Nucleus accumbens (tissue), 56 donors: ENCODE measurements at regions not wholly inside any gene's neighbourhood (a gene's known extent, or its start where the extent isn't known, plus 50 kb on each side); places are given as distances from the start of the nearest gene placed in this dataset.

ENCODE experiments used
- DNase-seq, 56 donors: peaks; one replicate each; lab custom pipeline; 2025; lab: John Stamatoyannopoulos, UW

DNA sequence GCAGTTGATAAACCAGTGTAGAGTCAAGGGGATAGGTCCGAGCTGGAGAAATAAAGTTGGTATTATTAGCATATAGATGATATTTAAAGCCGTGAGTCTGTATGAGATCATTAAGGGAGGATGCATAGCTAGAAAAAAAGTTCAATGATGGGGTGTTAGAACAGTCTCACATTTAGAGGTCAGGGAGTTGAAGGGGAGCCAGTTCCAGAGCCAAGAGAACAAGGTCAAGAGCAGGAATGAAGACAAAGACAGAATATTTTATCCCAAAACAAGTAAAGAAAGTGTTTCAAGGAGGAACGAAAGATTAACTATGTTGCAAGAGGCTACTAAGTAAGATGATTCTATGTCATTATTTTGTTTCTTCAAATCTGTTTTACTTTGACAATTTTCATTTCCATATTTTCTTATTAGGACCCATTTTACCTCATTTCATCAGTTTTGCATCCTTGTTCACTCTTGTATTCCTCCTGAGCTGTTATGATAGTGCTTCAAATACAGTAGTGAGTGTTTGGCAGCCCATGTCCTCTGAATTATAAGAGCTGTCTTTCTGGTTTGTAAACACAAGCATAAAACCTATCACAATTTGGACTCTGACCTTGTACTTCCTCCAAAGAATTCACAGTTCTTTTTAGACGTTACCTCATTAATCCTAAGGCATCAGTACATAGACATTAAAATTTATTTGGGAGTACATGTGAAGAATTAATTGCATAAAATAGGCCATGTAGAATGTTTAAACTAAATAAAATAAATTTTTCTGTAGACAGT lies 695.7 kb upstream of the NECTIN3 start:
- DNase-seq: no peak

DNA sequence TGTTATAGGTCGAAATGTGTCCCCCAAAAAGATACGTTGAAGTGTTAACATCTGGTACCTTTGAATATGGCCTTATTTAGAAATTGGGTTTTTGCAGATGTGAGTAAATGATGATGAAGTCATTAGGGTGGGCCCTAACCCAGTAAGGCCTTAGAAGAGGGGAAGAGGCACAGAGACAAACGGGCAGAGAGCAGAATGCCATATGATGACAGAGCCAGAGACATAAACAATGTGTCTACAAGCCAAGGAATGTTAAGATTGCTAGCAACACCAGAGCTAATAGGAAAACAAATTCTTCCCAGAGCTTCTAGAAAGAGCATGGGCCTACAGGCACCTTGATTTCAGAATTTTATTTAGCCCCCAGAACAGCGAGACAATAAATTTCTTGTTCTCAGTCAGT lies 693.1 kb upstream of the NECTIN3 start:
- no peak for DNase-seq

DNA sequence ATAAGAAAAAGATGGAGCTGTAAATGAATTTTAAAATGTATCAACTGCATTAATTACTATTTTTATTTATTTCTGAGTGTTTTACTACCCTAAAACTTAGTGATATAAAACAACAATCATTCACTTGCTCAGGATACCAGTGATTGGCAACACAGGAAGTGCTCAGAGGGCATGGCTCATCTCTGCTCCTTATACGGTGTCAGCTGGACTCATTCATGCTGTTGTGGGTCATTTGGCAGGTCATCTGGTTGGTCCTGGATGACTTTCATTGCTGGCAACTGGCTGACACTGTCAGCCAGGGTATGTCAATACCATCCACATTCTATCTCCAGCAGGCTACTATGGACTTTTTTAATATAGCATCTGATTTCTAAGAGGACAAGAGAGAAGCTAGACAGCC lies 689.6 kb upstream of the NECTIN3 start:
- DNase-seq: no peak

DNA sequence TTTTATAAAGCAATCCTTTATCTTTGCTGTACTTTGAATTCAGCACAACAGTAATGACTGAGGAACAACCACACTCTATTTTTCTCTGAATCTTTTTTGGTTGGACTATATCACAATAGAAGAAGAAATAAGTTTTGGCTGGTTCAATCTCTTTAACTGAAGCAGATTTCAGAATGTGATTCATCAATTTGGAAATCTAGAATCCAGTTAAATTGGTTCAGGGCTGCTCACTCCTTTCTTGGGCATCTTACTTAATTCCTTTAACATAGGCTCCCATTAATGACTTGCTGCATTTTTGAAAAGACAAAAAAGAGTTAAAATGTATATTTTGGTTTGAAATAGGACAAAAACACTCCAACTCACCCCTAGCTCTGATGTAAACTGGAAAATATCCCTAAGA lies 688.3 kb upstream of the NECTIN3 start:
- no peak for DNase-seq

DNA sequence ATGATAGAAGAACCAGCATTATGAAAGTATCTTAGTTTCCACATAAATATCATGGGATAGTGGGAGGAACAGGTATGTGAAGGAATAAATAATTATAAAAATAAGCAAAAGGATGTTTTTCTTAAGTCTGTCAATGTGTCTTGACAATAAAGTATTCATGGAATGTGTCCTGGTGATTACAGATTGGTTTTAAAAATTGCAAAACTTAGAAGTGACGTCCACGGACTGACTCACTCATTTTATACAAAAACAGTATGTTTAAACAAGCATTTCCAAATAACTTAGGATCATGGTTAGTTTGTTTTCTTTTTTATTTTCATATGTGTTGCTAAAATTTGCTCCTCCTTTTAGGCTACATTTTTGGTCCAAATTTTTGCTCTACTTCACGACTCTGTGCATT lies 687.0 kb upstream of the NECTIN3 start:
- no peak for DNase-seq

DNA sequence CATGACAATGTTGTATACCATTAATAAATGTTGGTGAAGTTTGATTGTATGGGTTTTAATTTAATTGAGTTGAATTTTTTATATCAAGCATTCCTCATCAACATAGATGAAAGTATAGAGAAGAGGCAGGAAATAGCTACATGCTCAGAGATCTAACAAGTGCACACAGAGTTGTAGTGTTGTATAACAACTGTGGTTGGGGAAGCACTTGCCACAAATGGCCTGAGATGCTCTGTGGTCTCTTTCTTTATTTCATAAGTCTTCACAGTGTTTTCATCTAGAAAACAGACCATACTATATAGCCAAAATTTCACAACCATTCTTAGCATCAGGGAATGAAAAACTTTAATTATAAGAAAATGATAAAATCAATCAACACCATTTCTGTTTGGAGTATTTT lies 682.6 kb upstream of the NECTIN3 start:
- no peak for DNase-seq

DNA sequence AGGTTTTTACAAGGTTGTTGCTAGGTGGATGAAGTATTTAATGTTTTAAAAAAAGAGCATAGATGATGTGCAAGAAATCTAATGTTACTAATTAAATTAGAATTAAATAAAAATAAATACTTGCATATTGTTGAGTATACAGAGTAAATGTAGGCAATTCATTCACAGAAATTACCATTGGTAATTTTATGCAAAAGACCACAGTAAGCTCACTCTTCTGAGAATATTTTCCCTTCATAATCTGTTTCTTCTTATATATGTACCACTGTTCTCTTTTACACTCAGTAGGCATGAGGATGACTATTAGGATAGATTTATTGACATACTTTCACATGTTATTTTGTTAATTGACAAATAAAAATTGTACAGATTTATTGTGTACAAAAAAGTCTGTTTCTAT lies 681.2 kb upstream of the NECTIN3 start:
- no peak for DNase-seq

DNA sequence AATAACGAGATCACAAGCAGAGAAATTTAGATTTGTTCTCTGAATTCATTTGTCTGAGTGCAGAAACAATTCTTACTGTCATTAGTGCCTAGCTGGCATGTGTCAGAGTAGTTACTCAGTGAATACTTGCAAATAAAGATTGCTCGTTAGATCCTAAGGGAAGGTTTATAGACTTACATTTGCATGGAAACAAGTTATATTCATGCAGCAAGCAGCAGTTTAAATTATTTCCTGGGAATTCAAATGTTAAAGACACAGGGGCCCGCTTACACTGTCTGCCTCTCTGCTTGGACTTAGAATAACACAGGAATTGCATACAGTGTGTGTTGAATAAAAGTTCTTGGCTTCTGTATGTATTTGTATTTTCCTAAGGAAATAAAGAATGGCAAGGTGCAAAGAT lies 680.6 kb upstream of the NECTIN3 start:
- DNase-seq: no peak

DNA sequence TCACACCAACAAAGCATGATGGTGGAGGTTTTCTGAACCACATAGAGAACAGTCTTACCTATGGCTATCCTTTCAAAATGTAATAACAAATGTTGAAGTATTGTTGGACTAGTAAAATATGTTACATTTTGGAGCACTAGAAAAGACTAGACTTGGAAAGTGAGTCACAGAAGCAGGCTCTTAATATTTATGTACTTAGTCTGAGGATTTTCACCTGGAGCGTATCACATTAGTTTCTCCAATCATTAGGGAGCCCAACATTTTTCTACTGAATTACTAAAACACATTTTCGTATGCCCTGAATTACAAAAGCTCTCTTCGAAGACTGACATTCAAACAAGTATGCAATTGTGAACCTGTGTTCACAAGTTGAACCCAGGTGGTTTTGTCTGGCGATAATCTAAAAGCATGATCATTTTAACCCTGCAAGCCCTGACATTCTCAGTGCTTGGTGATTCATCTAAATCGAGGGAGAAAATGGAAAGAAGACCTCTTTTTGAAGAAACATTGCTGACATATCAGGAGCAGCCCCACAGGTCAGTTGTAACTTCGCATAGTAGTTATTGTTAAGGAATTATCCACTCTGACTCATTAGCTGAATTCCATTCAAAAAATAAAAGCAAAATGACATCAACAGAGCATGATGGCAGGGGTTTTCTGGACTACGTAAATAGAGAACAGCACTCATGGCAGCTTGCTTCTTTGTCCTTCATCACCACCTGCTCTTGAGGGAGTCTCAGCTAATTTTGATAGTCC lies 679.8 kb upstream of the NECTIN3 start:
- no peak for DNase-seq

DNA sequence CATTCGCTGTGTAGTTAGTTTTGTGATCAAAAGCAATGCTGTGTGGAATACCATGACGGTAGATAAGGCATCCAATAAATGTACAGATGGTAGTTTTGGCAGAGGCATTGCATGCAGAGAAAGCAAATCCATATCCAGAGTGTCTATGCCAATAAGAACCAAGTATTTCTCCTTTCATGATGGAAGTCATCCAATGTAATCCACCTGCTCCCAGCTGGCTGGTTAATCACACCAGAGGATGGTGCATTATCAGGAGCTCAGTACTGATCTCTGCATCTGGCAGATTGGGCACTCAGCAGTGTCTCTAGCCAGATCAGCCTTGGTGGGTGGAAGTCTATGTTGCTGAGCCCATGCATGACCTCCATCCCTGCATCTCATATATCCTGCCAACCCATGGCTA lies 677.7 kb upstream of the NECTIN3 start:
- no peak for DNase-seq

DNA sequence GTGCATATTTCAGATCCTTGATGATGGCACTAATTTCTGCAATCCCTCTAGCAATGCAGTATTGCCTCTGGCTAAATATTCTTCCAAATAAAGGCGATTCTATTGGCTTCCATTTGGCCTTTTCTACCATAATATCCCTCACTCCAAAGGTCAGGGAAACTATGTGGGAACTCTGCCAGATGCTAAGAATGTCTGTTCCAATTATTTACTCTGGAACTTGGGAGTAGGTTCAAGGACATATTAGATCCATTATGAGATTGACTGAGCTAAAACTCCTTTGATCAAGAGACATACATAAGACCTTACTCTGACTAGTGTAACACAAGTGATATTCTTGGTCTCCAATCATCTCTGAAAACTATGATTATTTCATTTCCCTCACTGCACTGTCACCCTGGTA lies 674.5 kb upstream of the NECTIN3 start:
- DNase-seq: no peak

DNA sequence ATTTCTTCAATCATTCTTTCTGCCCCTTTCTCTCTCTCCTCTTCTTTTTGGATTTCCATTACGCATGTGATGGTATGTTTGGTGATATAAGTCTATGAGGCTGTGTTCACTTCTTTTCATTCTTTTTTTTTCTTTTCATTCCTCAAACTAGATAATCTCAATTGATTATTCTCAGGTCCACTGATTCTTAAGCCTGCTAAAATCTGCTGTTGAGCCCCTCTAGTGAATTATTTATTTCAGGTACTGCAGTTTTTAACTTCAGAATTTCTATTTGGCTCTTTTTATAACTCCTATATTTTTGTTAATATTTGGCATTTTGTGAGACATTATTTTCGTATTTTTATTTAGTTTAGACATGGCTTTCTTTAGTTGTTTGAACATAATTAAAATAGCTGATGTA lies 671.3 kb upstream of the NECTIN3 start:
- DNase-seq: no peak

DNA sequence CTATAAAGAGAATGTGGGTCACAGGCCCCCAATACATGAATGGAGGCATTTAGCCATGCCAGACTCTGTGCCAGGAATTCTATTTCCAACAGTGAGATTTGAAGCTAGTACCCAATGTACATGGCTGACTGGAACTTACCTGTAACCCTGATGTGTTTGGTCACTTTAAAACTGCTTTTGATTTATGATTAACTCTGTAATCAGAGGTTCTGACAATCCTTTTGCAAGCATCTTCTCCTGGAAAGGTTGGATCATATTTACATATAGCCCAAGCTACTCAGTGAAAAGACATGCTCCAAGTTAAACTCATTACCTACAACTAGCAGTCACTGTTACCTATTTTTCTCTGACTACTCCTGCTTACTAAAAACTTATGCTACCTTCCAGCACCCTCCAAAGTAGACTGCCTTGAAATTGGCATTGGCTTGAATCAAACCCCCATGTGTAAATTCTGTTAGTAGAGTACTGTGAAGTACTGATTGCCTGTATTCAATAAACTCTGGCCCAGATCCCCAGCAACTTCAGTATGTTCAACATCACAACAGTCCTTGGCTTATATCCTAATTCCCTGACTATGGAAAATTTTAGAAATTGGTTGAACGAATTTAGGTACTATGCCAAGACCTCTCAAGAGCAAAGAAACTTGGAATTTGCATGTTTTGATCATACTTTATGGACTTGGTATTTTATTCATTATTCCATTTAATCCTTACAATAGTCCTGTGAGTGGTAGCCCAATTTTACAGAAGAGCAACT lies 665.6 kb upstream of the NECTIN3 start:
- no peak for DNase-seq

DNA sequence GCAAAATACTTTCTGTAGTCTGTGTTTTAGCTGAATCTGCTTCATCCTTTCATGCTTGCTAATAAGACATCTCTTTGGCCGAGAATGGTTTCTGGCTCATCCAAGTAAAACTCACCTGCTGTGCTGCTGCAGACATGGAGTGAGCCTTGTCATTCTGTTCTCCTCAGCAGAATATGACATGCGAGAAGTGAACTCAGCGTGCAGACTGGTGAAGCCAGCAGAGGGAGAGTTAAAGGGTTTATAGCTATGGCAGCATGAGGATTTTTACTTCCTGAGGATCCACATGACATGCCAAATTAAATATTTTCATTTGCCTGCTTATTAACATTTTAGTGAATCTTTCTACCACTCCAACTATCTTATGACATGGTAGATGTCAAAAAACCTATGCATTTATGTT lies 658.4 kb upstream of the NECTIN3 start:
- DNase-seq: no peak

DNA sequence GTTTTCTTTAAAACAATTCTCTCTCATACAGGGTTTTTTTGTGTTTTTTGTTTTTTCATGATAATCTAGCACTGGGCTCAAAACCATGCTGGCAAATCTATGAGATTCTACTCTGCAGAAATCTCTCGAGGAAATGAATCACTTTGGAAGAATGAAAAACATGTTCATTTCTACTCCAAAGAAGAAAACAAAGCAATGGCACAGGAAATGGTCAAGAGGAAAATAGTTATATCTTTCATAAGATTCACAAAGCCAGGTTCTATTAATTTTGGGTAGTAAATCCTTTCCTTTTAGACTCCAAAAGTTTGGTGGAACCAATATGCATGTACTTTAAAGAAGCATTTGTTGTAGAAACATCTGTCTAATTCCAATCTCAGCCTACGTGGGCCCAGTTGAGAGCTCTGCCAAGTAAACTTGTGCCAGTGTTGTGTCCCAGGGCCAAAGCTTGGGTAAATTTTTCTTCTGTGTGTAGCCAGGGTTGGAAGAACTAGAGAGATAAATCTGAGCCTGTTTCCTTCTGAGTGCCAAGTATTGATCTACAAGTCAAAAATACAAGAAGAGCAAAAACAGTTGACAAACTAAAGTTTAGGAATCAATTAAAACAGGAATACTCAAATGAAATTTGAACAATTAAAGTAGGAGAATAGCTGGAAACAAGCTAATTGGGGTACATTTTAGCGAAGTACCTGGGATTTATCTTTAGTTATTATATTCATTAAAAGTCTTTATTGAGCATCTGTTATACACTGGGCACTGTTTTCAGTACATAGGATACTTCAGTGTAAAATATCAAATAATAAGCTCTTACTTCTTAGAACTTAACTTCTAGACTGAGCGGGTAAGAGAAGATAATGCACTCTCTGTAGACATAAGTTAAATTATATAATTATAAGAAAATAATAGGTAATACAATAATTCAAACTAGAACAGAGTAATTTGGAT lies 657.5 kb upstream of the NECTIN3 start:
- no peak for DNase-seq

DNA sequence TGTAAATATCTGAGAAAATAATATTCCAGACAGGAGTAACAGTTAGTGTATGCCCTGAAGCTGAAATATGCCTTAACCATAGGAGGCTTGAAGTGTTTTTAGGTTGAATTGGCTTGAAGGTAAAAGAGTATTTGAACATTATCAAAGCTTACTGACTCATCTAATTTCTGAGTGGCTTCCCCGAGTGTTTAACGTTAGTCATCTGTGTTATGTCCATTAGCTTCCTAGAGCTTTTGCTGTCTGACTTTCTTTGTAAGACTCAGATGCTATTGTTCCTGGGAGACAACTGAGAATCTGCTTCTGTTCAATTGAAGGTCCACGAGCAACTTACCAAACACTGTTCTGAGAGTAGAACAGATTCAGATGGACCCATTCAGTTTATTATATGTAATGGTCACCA lies 656.8 kb upstream of the NECTIN3 start:
- no peak for DNase-seq

DNA sequence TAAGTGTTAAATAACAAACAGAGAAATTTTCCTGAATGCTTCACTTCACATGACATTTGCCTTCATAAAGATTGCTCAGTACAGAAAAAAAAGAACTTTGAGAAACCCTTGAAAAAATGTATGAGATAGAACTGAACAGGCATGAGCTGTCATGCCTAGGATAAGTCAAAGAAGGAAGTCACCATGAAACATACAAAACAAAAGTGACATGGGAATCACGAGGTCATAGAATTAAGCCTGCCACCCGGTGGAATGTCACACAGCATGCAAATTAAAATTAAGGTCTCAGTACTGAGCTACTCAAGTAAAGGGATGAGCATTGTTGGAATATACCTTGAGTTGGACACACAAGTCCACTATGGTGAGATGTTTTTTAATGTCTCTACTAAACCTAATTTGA lies 652.5 kb upstream of the NECTIN3 start:
- no peak for DNase-seq

DNA sequence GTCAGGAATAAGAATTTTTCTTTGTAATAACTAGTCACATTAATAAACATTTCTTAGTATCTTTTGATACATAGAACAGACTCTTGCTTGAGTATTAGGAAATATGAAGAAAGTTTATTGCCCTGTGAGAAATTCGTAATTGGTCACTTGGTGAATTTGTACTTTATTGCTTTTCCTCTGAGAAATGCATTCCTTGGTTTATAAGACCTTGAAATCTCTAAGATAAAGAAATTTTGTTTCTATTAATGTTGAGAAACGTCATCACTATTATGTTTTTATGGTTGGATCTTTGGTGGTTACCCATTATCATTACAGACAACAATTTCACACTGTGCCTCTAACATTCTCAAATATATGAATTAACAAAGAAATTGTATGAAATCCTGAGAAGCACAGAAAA lies 652.0 kb upstream of the NECTIN3 start:
- DNase-seq: no peak

DNA sequence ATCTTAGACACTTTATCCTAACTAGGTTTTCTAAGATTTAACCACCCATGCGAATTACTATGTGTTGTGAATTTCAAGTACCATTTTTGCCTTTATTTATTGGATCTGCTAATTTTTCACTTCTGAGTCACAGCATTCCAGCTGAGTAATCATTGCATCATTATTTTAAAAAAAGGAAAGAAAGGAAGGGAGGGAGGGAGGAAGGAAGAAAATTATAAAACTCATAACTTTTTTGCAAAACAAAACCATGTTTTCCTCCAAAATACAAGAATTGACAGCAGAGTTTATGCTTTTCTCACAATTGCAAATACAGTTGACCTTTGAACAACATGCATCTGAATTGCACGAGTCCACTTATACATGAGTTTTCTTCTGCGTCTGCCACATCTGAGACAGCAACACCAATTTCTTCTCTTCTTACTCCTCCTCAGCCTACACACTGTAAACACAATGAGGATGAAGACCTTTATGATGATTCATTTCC lies 651.4 kb upstream of the NECTIN3 start:
- DNase-seq: no peak

DNA sequence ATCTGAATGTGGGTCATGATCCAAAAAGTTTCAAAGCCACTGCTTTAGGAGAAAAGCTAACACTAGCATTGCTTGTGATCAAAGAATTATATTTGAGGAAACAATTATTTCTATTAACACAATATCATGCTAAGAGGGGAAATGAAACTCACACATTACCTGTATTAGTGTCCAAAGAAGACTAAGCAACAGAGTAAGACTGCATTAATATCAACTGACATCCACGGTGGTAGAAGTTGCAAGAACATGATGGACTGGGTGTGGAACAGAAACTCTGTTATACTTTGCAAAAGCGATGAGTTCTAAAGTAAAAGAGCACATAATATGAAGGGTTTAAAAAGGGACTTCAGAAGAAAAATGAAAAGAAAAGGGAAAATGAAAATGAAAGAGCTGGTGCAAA lies 648.3 kb upstream of the NECTIN3 start:
- DNase-seq: no peak
